K562 (cell line): ENCODE measurements at regions not wholly inside any gene's neighbourhood (a gene's known extent, or its start where the extent isn't known, plus 50 kb on each side); places are given as distances from the start of the nearest gene placed in this dataset.

Experiments used
- ATAC-seq: fragments of 200-7000 bp; cut with Tn5 transposase; 3 replicates; pipeline ENCODE4 v1.9.1; 2020; ENCODE audit warnings: moderate library complexity
- BruUV-seq: library from RNA; stranded (reverse); fragments of 400-500 nt; replicated peaks from 2 replicates; lab custom pipeline; 2021; lab: Mats Ljungman, UMichigan
- CTCF ChIA-PET: fragments of 300-600 bp; formaldehyde crosslinking; extraction: SDS; loops from one replicate; lab custom pipeline; 2021; ENCODE audit warnings: low intra/inter-chr PET ratio; lab: Yijun Ruan, JAX
- POLR2A ChIA-PET: fragments of 300-600, 350-650 bp; sonication (Branson Sonifier 250); formaldehyde crosslinking; extraction: SDS; loops from one replicate; lab custom pipeline; 2021; ENCODE audit warnings: antibody characterized with exemption, inconsistent platforms; lab: Yijun Ruan, JAX
- DNase-seq, 4 experiments: peaks; one replicate each; pipeline versions ENCODE4 v3.0.0 to v3.0.0-alpha.2; 2011 to 2018; ENCODE audit warnings: low spot score in 3 of 4, mixed read lengths in 3 of 4; ENCODE audit errors: extremely low read depth in 1 of 4
- FAIRE-seq: peaks from 2 replicates; lab custom pipeline; 2011; peaks lifted over from hg19 to GRCh38; lab: Jason Lieb, UNC
- H2AFZ ChIP-seq: 2 replicates; pipeline ENCODE4 v1.6.0; 2011; ENCODE audit warnings: low read depth, low read length, control low read depth, inconsistent platforms
- H3K27ac ChIP-seq: fragments of 200-600 bp; 3 replicates; pipeline ENCODE4 v1.8.0; 2011; ENCODE audit warnings: low read depth, mild to moderate bottlenecking, control low read depth, inconsistent platforms, low read length, moderate library complexity, mixed read lengths; ENCODE audit errors: extremely low read depth
- H3K27me3 ChIP-seq, 2 experiments: fragments of 300-600 bp in 1 of 2; 2 replicates in 1 of 2; 3 replicates in 1 of 2; pipeline versions ENCODE4 v1.6.0 to v1.8.0; 2011; ENCODE audit warnings: inconsistent platforms in 2 of 2, low read length in 2 of 2, mild to moderate bottlenecking in 1 of 2, mixed read lengths in 1 of 2, moderate library complexity in 1 of 2; ENCODE audit not compliant: control insufficient read depth in 2 of 2, insufficient read depth in 2 of 2
- H3K36me3 ChIP-seq: fragments of 300-600 bp; 3 replicates; pipeline ENCODE4 v1.8.0; 2011; ENCODE audit warnings: mild to moderate bottlenecking, low read length, inconsistent platforms; ENCODE audit not compliant: control insufficient read depth, insufficient read depth
- H3K4me1 ChIP-seq, 2 experiments: fragments of 200-600 bp in 1 of 2; replicated peaks in 1 of 2; 2 replicates in 1 of 2; 3 replicates in 1 of 2; pipeline versions ENCODE4 v1.5.1 to v1.8.0; 2011; ENCODE audit warnings: inconsistent platforms in 2 of 2, low read length in 2 of 2, mild to moderate bottlenecking in 1 of 2, mixed read lengths in 1 of 2, moderate library complexity in 1 of 2; ENCODE audit not compliant: control insufficient read depth in 2 of 2, insufficient read depth in 2 of 2
- H3K4me2 ChIP-seq: 2 replicates; pipeline ENCODE4 v1.6.1; 2011; ENCODE audit warnings: low read length, control low read depth, inconsistent platforms, mixed read lengths; ENCODE audit not compliant: insufficient read depth
- H3K4me3 ChIP-seq: fragments of 200-600 bp; sonication (generic), shearing (Covaris generic); 2 replicates; pipeline ENCODE4 v1.5.1; 2016; ENCODE audit warnings: control low read depth, inconsistent platforms
- H3K79me2 ChIP-seq: fragments of 200-600 bp; 3 replicates; pipeline ENCODE4 v1.8.0; 2011; ENCODE audit warnings: low read length, inconsistent platforms; ENCODE audit not compliant: control insufficient read depth, insufficient read depth
- H3K9ac ChIP-seq, 2 experiments: 2 replicates each; pipeline versions ENCODE4 v1.6.0 to v1.6.1; 2011; ENCODE audit warnings: low read depth in 2 of 2, low read length in 2 of 2, control low read depth in 1 of 2, inconsistent platforms in 1 of 2, mild to moderate bottlenecking in 1 of 2, mixed read lengths in 1 of 2; ENCODE audit not compliant: insufficient read depth in 1 of 2
- H3K9me1 ChIP-seq: one replicate; pipeline ENCODE4 v1.6.0; 2011; ENCODE audit warnings: inconsistent platforms, mild to moderate bottlenecking, low read length, moderate library complexity; ENCODE audit not compliant: control insufficient read depth, insufficient read depth
- H3K9me3 ChIP-seq: replicated peaks from 2 replicates; pipeline ENCODE4 v1.5.1; 2011; ENCODE audit warnings: low read depth, low read length, inconsistent platforms; ENCODE audit not compliant: control insufficient read depth, insufficient read depth
- H4K20me1 ChIP-seq: replicated peaks from 2 replicates; pipeline ENCODE4 v1.6.1; 2011; ENCODE audit warnings: low read length, inconsistent platforms, mixed read lengths; ENCODE audit not compliant: control insufficient read depth, insufficient read depth
- BRF1 ChIP-seq: IDR thresholded peaks from 3 replicates; pipeline ENCODE4 v1.6.1; 2011; ENCODE audit warnings: borderline replicate concordance, mild to moderate bottlenecking; ENCODE audit not compliant: insufficient read length; ENCODE audit errors: extremely low read depth
- MXI1 ChIP-seq: IDR thresholded peaks from 2 replicates; pipeline ENCODE4 v1.6.1; 2011; ENCODE audit warnings: low read depth, mild to moderate bottlenecking, improper control_type of control experiment, low read length
- NBN ChIP-seq: fragments of 450-650 bp; IDR thresholded peaks from 2 replicates; pipeline ENCODE4 v1.6.1; 2016; ENCODE audit warnings: low read depth, mild to moderate bottlenecking
- NFATC3 ChIP-seq: fragments of 450-650 bp; IDR thresholded peaks from 2 replicates; pipeline ENCODE4 v1.6.1; 2017; ENCODE audit warnings: mild to moderate bottlenecking
- RBM14 ChIP-seq: fragments of 200-400 bp; formaldehyde crosslinking; IDR thresholded peaks from 2 replicates; pipeline ENCODE4 v1.6.1; 2018; ENCODE audit warnings: low read depth, mild to moderate bottlenecking, low read length, moderate library complexity, borderline replicate concordance; ENCODE audit not compliant: insufficient read depth
- ZC3H4 ChIP-seq: sonication (generic); formaldehyde crosslinking; IDR thresholded peaks from 2 replicates; pipeline ENCODE4 v1.9.0; 2021; ENCODE audit warnings: missing genetic modification reagents, borderline replicate concordance
- ZNF224 ChIP-seq: sonication (generic); formaldehyde crosslinking; IDR thresholded peaks from 2 replicates; pipeline ENCODE4 v1.8.0; 2022; ENCODE audit warnings: mild to moderate bottlenecking, missing genetic modification reagents
- in situ Hi-C: fragments of 300-500 bp; cut with MboI; formaldehyde crosslinking; loops from 4 replicates; pipeline ENCODE4 v1.15.0; 2018; ENCODE audit warnings: inconsistent platforms, mixed read lengths
- intact Hi-C: fragments of 100-400 bp; cut with micrococcal nuclease; formaldehyde crosslinking; loops from 2 replicates; pipeline ENCODE4 v1.14.2; 2022
- TF ChIP-seq, protein P1 (sequence below): fragments of 450-650 bp; IDR thresholded peaks from 2 replicates; pipeline ENCODE4 v1.7.0; 2016; ENCODE audit warnings: borderline replicate concordance
- TF ChIP-seq, protein P2 (sequence below): fragments of 250-450 bp; sonication (Bioruptor Pico); IDR thresholded peaks from 2 replicates; pipeline ENCODE4 v1.8.0; 2021; ENCODE audit warnings: moderate library complexity, mild to moderate bottlenecking, inconsistent platforms
- TF ChIP-seq, protein P3 (sequence below), 2 experiments: fragments of 450-650 bp; IDR thresholded peaks; 2 replicates each; pipeline ENCODE4 v1.6.1; 2016; ENCODE audit warnings: mild to moderate bottlenecking in 2 of 2, borderline replicate concordance in 1 of 2, low read depth in 1 of 2, moderate library complexity in 1 of 2

DNA sequence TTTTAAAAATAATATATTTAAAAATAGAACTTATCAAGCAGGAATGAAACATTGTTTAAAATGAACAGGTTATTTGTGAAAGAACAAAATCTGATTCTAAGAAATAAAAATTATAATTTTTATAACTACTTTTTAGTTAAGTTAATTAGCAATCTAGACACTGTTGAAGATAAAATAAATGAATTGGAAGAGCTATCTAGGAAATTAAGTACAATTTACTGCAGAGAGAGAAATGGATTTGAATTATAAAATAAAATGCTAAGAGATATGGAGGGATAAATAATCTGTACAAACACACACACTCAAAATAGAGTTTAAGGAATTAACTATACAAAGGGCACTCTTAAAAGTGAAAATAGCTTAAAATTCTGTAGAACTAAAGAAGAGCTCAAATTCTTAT is 1123.1 kb downstream of the PLA2G4A start:
- Histone ChIP-seq H3K79me2 (no peaks in the 10 kb centered on the region), H3K9ac (no peak overlapping the region), H3K27ac (no peak overlapping the region), H2AFZ (no peak overlapping the region), H3K9me3 (0 out of 2 replicates have a peak, but pooled peaks cover 4% of the 10 kb centered on the region), H4K20me1 (no peaks in the 10 kb centered on the region), H3K4me2 (no peak overlapping the region), H3K4me1 (no peaks in the 10 kb centered on the region), H3K27me3 (no peaks in the 10 kb centered on the region), H3K9me1 (no peaks in the 10 kb centered on the region), H3K36me3 (no peaks in the 10 kb centered on the region), H3K4me3 (no peak overlapping the region)
- intact Hi-C loops = no loop called here
- FAIRE-seq = no peak
- ChIA-PET POLR2A (no interaction called here), CTCF (no interaction called here)
- BruUV-seq = no TSS peak
- no peak for DNase-seq
- in situ Hi-C loops = no loop called here
- no peak for ATAC-seq
- TF ChIP-seq, protein P1, sequence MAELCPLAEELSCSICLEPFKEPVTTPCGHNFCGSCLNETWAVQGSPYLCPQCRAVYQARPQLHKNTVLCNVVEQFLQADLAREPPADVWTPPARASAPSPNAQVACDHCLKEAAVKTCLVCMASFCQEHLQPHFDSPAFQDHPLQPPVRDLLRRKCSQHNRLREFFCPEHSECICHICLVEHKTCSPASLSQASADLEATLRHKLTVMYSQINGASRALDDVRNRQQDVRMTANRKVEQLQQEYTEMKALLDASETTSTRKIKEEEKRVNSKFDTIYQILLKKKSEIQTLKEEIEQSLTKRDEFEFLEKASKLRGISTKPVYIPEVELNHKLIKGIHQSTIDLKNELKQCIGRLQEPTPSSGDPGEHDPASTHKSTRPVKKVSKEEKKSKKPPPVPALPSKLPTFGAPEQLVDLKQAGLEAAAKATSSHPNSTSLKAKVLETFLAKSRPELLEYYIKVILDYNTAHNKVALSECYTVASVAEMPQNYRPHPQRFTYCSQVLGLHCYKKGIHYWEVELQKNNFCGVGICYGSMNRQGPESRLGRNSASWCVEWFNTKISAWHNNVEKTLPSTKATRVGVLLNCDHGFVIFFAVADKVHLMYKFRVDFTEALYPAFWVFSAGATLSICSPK = no peak
- no peak for TF ChIP-seq ZNF224 (CRISPR knock-in tag)
- no peak for TF ChIP-seq NFATC3
- TF ChIP-seq, protein P2, sequence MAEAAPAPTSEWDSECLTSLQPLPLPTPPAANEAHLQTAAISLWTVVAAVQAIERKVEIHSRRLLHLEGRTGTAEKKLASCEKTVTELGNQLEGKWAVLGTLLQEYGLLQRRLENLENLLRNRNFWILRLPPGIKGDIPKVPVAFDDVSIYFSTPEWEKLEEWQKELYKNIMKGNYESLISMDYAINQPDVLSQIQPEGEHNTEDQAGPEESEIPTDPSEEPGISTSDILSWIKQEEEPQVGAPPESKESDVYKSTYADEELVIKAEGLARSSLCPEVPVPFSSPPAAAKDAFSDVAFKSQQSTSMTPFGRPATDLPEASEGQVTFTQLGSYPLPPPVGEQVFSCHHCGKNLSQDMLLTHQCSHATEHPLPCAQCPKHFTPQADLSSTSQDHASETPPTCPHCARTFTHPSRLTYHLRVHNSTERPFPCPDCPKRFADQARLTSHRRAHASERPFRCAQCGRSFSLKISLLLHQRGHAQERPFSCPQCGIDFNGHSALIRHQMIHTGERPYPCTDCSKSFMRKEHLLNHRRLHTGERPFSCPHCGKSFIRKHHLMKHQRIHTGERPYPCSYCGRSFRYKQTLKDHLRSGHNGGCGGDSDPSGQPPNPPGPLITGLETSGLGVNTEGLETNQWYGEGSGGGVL (CRISPR knock-in tag) = no peak
- no peak for TF ChIP-seq ZC3H4 (CRISPR knock-in tag)
- TF ChIP-seq RBM14 = no peak
- TF ChIP-seq NBN = no peak
- TF ChIP-seq MXI1 = no peak
- no peak for TF ChIP-seq BRF1
- TF ChIP-seq, protein P3, sequence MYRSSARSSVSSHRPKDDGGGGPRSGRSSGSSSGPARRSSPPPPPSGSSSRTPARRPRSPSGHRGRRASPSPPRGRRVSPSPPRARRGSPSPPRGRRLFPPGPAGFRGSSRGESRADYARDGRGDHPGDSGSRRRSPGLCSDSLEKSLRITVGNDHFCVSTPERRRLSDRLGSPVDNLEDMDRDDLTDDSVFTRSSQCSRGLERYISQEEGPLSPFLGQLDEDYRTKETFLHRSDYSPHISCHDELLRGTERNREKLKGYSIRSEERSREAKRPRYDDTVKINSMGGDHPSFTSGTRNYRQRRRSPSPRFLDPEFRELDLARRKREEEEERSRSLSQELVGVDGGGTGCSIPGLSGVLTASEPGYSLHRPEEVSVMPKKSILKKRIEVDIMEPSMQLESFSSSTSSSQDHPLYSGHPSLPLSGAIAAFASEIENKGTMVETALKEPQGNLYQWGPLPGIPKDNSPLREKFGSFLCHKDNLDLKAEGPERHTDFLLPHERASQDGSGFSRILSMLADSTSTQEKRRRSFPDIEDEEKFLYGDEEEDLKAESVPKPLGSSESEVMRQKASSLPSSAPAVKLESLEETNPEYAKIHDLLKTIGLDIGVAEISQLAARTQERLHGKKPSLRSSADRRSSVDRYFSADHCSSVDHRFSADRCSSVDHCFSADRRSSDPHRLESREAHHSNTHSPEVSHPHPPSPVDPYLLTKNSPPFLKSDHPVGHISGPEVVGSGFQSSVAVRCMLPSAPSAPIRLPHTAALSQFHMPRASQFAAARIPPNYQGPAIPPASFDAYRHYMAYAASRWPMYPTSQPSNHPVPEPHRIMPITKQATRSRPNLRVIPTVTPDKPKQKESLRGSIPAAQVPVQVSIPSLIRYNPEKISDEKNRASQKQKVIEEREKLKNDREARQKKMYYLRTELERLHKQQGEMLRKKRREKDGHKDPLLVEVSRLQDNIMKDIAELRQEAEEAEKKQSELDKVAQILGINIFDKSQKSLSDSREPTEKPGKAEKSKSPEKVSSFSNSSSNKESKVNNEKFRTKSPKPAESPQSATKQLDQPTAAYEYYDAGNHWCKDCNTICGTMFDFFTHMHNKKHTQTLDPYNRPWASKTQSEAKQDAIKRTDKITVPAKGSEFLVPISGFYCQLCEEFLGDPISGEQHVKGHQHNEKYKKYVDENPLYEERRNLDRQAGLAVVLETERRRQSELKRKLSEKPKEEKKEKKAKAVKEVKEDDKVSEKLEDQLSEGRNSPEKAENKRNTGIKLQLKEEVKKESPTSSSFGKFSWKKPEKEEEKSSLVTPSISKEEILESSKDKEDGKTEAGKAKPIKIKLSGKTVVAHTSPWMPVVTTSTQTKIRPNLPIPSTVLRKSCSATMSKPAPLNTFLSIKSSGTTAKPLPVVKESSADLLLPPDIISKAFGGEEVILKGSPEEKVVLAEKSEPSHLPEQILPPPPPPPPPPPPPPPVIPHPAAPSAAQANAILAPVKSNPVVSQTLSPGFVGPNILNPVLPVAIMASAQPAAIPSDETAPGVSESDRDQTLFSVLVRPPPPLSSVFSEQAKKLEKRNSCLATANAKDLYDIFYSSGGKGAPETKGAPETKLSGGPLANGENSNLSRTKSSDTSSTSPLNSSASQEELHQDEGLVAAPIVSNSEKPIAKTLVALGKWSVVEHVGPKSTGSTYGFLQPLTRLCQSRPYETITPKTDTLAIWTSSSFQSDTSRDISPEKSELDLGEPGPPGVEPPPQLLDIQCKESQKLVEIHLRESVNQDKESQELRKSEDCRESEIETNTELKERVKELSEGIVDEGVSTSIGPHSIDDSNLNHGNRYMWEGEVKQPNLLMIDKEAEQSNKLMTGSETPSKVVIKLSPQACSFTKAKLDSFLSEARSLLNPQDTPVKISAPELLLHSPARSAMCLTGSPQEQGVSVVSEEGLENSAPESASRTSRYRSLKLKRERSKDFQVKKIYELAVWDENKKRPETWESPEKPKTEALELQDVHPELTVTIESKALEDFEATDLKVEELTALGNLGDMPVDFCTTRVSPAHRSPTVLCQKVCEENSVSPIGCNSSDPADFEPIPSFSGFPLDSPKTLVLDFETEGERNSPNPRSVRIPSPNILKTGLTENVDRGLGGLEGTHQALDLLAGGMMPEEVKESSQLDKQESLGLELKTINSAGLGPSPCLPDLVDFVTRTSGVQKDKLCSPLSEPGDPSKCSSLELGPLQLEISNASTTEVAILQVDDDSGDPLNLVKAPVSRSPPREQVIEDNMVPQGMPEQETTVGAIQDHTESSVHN (IDR thresholded peaks at IDR 0.05; ENCODE audit: borderline replicate concordance in 1 of 2, low read depth in 1 of 2) = no peak
